Endothelial cell (in vitro differentiated cells): ENCODE measurements at regions not wholly inside any gene's neighbourhood (a gene's known extent, or its start where the extent isn't known, plus 50 kb on each side); places are given as distances from the start of the nearest gene placed in this dataset.

ENCODE experiments used
- DNase-seq: peaks from one replicate; pipeline ENCODE4 v3.0.0; 2021; ENCODE audit warnings: low spot score
- H3K27ac Mint-ChIP-seq: one replicate; pipeline ENCODE4 v1.8.0; 2021; ENCODE audit warnings: mixed read lengths, inconsistent platforms; ENCODE audit not compliant: unreplicated experiment
- H3K27me3 Mint-ChIP-seq: one replicate; pipeline ENCODE4 v1.8.0; 2021; ENCODE audit warnings: mild to moderate bottlenecking, moderate library complexity, mixed read lengths, inconsistent platforms; ENCODE audit not compliant: unreplicated experiment
- H3K36me3 Mint-ChIP-seq: one replicate; pipeline ENCODE4 v1.8.0; 2021; ENCODE audit warnings: mild to moderate bottlenecking, low read depth, mixed read lengths, inconsistent platforms; ENCODE audit not compliant: unreplicated experiment
- H3K4me1 Mint-ChIP-seq: one replicate; pipeline ENCODE4 v1.8.0; 2021; ENCODE audit warnings: mild to moderate bottlenecking, mixed read lengths, inconsistent platforms; ENCODE audit not compliant: unreplicated experiment
- H3K4me3 Mint-ChIP-seq: one replicate; pipeline ENCODE4 v1.8.0; 2021; ENCODE audit warnings: mild to moderate bottlenecking, mixed read lengths, inconsistent platforms; ENCODE audit not compliant: unreplicated experiment
- H3K9me3 Mint-ChIP-seq: one replicate; pipeline ENCODE4 v1.8.0; 2021; ENCODE audit warnings: mixed read lengths, inconsistent platforms; ENCODE audit not compliant: unreplicated experiment
- CTCF ChIP-seq: fragments of 200-600 bp; sonication (generic); IDR thresholded peaks from one replicate; pipeline ENCODE4 v1.5.0; 2021; ENCODE audit warnings: antibody characterized with exemption; ENCODE audit not compliant: unreplicated experiment

DNA sequence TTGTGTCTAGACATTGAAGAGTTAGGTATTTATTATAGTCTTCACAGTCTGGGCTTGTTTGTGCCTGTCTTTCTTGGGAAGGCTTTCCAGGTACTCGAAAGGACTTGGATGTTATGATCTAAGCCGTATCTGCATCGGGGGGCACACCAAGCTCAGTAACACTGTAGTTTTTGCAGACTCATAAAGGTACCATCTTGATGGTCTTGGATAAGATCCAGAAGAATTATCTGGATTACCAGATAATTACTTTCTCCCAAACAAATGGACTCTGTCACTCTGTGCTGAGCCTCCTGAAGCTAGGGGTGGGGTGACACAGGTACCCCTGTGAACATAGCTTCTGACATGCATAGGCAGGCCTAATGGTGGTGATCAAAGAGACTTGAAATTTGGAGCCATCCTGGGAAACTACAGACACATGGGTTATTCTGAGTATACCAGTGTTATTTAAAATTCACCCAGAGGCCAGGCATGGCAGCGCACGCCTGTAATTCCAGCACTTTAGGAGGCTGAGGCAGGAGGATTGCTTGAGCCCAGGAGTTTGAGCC is 238.6 kb upstream of the TPM1 start:
- H3K36me3 Mint-ChIP-seq = no peaks in the 10 kb centered on the region
- H3K27ac Mint-ChIP-seq = no peak overlapping the region
- DNase-seq = no peak
- H3K9me3 Mint-ChIP-seq = no peaks in the 10 kb centered on the region
- no peaks in the 10 kb centered on the region for H3K27me3 Mint-ChIP-seq
- TF ChIP-seq CTCF = no peak
- no peak overlapping the region for H3K4me3 Mint-ChIP-seq
- peaks cover 3% of the 10 kb centered on the region for H3K4me1 Mint-ChIP-seq

GRCh38 chr15:62805502-62805901 is 237.0 kb upstream of the TPM1 start:
- no peak overlapping the region for H3K27ac Mint-ChIP-seq
- H3K27me3 Mint-ChIP-seq = no peaks in the 10 kb centered on the region
- no peak for DNase-seq
- no peaks in the 10 kb centered on the region for H3K9me3 Mint-ChIP-seq
- TF ChIP-seq CTCF = no peak
- H3K36me3 Mint-ChIP-seq = no peaks in the 10 kb centered on the region
- no peak overlapping the region for H3K4me3 Mint-ChIP-seq
- H3K4me1 Mint-ChIP-seq = peaks cover 3% of the 10 kb centered on the region

- DNase-seq = no peak
- Mint-ChIP-seq H3K27ac (no peak overlapping the region), H3K36me3 (no peaks in the 10 kb centered on the region), H3K9me3 (no peaks in the 10 kb centered on the region), H3K27me3 (peaks cover 1% of the 10 kb centered on the region), H3K4me3 (no peak overlapping the region), H3K4me1 (peaks cover 3% of the 10 kb centered on the region)
- TF ChIP-seq CTCF = no peak
These were observed 234.9 kb upstream of the TPM1 start for GRCh38 chr15:62807539-62808130.

- no peak for DNase-seq
- peaks cover 3% of the 10 kb centered on the region for H3K4me1 Mint-ChIP-seq
- H3K27ac Mint-ChIP-seq = no peak overlapping the region
- H3K27me3 Mint-ChIP-seq = peaks cover 1% of the 10 kb centered on the region
- no peak overlapping the region for H3K4me3 Mint-ChIP-seq
- H3K9me3 Mint-ChIP-seq = no peaks in the 10 kb centered on the region
- H3K36me3 Mint-ChIP-seq = no peaks in the 10 kb centered on the region
- no peak for TF ChIP-seq CTCF
These were observed 233.2 kb upstream of the TPM1 start for GRCh38 chr15:62809115-62809967.

DNA sequence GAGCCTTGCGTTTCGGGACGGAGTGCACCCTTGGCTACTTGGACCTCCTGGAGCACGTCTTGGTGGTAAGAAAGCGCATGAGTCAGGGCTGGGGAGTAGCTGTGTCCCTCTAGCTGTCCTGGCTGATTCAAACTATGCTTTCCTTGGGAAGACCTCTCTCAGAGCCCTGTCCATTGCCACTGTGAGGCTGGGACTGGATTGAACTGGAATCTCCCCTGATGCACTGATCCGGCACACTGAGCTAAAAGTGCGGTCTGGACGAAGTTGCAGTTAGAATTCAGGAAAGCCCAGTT is 232.6 kb upstream of the TPM1 start:
- Mint-ChIP-seq H3K27ac (no peak overlapping the region), H3K4me3 (no peak overlapping the region), H3K4me1 (peaks cover 3% of the 10 kb centered on the region)

More for the DNA sequence above, 232.6 kb upstream of the TPM1 start:
- TF ChIP-seq CTCF = no peak
- no peak for DNase-seq
- H3K27me3 Mint-ChIP-seq = peaks cover 1% of the 10 kb centered on the region
- no peaks in the 10 kb centered on the region for H3K9me3 Mint-ChIP-seq
- no peaks in the 10 kb centered on the region for H3K36me3 Mint-ChIP-seq
